ENCODE measurements at regions not wholly inside any gene's neighbourhood (a gene's known extent, or its start where the extent isn't known, plus 50 kb on each side); places are given as distances from the start of the nearest gene placed in this dataset.
"Not testable (repeated sequence)": the region's sequence is repeated elsewhere in the genome, so short reads cannot be mapped to it uniquely, and the experiment has no call there.

GRCh38 chr14:104395276-104395675 is 184.3 kb upstream of the C14orf180 start:
- DNase-seq (ENCODE audit: insufficient read length, low spot score) (no peak), FAIRE-seq (no peak)

GRCh38 chr14:104395941-104396681 is 183.5 kb upstream of the C14orf180 start:
- no peak for FAIRE-seq
- DNase-seq (ENCODE audit: insufficient read length, low spot score) = no peak

GRCh38 chr14:104396682-104397470 is 182.7 kb upstream of the C14orf180 start:
- no peak for FAIRE-seq
- DNase-seq (ENCODE audit: insufficient read length, low spot score) = no peak

- DNase-seq (ENCODE audit: insufficient read length, low spot score) (no peak), FAIRE-seq (no peak)
Measured at GRCh38 chr14:104397956-104398355, 181.6 kb upstream of the C14orf180 start.

GRCh38 chr14:104398656-104399055 is 180.9 kb upstream of the C14orf180 start:
- FAIRE-seq (no peak), DNase-seq (ENCODE audit: insufficient read length, low spot score) (no peak)

GRCh38 chr14:104399432-104400155 is 180.0 kb upstream of the C14orf180 start:
- FAIRE-seq (no peak), DNase-seq (ENCODE audit: insufficient read length, low spot score) (no peak)

GRCh38 chr14:104400355-104400754 is 179.2 kb upstream of the C14orf180 start:
- DNase-seq (ENCODE audit: insufficient read length, low spot score) (no peak), FAIRE-seq (no peak)

- DNase-seq (ENCODE audit: insufficient read length, low spot score) (no peak), FAIRE-seq (no peak)
Measured at GRCh38 chr14:104401785-104402184, 177.8 kb upstream of the C14orf180 start.

- FAIRE-seq; DNase-seq (ENCODE audit: insufficient read length, low spot score): not testable (repeated sequence)
Measured at GRCh38 chr14:104402303-104402702, 177.3 kb upstream of the C14orf180 start.

- DNase-seq (ENCODE audit: insufficient read length, low spot score) (no peak), FAIRE-seq (no peak)
Measured at GRCh38 chr14:104403421-104404220, 175.9 kb upstream of the C14orf180 start.

- DNase-seq (ENCODE audit: insufficient read length, low spot score) = no peak
- no peak for FAIRE-seq
Measured at GRCh38 chr14:104404922-104405321, 174.6 kb upstream of the C14orf180 start.

- FAIRE-seq = no peak
- DNase-seq (ENCODE audit: insufficient read length, low spot score) = no peak
Measured at GRCh38 chr14:104405360-104406226, 174.0 kb upstream of the C14orf180 start.

GRCh38 chr14:104406831-104407230 is 172.7 kb upstream of the C14orf180 start:
- DNase-seq (ENCODE audit: insufficient read length, low spot score) (no peak), FAIRE-seq (no peak)

GRCh38 chr14:104416383-104416782 is 163.2 kb upstream of the C14orf180 start:
- DNase-seq (ENCODE audit: insufficient read length, low spot score) = no peak
- no peak for FAIRE-seq

- DNase-seq (ENCODE audit: insufficient read length, low spot score) (no peak), FAIRE-seq (no peak)
Measured at GRCh38 chr14:104419865-104420505, 159.6 kb upstream of the C14orf180 start.

GRCh38 chr14:104420523-104420922 is 159.0 kb upstream of the C14orf180 start:
- not testable (repeated sequence) for FAIRE-seq; DNase-seq (ENCODE audit: insufficient read length, low spot score)

- FAIRE-seq = no peak
- no peak for DNase-seq (ENCODE audit: insufficient read length, low spot score)
Measured at GRCh38 chr14:104420990-104421389, 158.6 kb upstream of the C14orf180 start.

- FAIRE-seq = no peak
- DNase-seq (ENCODE audit: insufficient read length, low spot score) = no peak
Measured at GRCh38 chr14:104421401-104421821, 158.2 kb upstream of the C14orf180 start.
